ENCODE measurements at regions not wholly inside any gene's neighbourhood (a gene's known extent, or its start where the extent isn't known, plus 50 kb on each side); places are given as distances from the start of the nearest gene placed in this dataset.

DNA sequence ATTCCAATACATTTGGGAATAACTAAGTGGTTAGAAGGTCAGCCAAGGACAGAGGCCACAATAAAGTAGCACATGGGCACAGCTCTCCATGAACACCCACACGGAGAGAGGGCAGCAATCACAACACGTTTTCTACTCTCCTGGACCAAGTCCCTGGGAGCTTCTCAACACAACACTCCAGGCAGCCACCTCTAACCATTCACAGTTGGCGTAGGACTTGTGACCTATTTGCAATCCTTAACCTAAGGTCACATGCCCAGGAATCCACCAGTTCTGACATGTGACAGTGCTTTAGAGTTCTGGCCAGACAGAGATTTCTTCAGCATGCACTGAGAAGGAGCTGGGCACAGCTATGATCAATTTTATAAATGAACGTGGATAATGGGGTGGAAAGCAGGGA lies 280.8 kb downstream of the SHQ1 start:
- TF ChIP-seq CTCF (conservative IDR thresholded peaks at IDR 0.05; ENCODE audit: low read depth in 2 of 2), result no peak
- TF ChIP-seq POLR2AphosphoS5 (IDR thresholded peaks at IDR 0.05; ENCODE audit: low read depth), result no peak
- no peak for TF ChIP-seq EZH2 (IDR thresholded peaks at IDR 0.05; ENCODE audit: low read depth, unreplicated experiment)
- TF ChIP-seq, protein P1, sequence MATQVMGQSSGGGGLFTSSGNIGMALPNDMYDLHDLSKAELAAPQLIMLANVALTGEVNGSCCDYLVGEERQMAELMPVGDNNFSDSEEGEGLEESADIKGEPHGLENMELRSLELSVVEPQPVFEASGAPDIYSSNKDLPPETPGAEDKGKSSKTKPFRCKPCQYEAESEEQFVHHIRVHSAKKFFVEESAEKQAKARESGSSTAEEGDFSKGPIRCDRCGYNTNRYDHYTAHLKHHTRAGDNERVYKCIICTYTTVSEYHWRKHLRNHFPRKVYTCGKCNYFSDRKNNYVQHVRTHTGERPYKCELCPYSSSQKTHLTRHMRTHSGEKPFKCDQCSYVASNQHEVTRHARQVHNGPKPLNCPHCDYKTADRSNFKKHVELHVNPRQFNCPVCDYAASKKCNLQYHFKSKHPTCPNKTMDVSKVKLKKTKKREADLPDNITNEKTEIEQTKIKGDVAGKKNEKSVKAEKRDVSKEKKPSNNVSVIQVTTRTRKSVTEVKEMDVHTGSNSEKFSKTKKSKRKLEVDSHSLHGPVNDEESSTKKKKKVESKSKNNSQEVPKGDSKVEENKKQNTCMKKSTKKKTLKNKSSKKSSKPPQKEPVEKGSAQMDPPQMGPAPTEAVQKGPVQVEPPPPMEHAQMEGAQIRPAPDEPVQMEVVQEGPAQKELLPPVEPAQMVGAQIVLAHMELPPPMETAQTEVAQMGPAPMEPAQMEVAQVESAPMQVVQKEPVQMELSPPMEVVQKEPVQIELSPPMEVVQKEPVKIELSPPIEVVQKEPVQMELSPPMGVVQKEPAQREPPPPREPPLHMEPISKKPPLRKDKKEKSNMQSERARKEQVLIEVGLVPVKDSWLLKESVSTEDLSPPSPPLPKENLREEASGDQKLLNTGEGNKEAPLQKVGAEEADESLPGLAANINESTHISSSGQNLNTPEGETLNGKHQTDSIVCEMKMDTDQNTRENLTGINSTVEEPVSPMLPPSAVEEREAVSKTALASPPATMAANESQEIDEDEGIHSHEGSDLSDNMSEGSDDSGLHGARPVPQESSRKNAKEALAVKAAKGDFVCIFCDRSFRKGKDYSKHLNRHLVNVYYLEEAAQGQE (IDR thresholded peaks at IDR 0.05; ENCODE audit: unreplicated experiment), result no peak
- TF ChIP-seq, protein P2, sequence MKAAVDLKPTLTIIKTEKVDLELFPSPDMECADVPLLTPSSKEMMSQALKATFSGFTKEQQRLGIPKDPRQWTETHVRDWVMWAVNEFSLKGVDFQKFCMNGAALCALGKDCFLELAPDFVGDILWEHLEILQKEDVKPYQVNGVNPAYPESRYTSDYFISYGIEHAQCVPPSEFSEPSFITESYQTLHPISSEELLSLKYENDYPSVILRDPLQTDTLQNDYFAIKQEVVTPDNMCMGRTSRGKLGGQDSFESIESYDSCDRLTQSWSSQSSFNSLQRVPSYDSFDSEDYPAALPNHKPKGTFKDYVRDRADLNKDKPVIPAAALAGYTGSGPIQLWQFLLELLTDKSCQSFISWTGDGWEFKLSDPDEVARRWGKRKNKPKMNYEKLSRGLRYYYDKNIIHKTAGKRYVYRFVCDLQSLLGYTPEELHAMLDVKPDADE (IDR thresholded peaks at IDR 0.05), result no peak
- TF ChIP-seq EZH2phosphoT487 (IDR thresholded peaks at IDR 0.05; ENCODE audit: unreplicated experiment), result no peak
